ENCODE measurements at regions not wholly inside any gene's neighbourhood (a gene's known extent, or its start where the extent isn't known, plus 50 kb on each side); places are given as distances from the start of the nearest gene placed in this dataset.

DNA sequence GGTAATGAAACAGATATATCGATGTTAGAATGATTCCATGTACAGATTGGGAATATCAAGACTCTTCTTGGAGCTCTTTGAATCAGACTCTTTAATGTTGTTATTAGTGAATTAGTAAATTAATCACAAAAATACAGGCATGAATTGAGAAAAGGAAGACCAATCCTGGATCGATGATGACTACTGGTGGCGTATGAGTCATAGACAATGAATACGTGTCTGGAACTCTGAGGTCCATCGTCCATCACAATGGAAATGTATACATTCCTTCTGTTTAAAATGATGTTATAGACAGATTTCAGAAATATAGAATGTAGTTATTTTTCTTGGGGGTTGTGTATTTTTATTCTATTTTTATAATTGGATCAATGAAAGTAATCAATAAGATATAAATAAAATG lies 80.2 kb upstream of the RTL1 start:
- H3K27ac ChIP-seq (ENCODE audit: low read depth): no peak overlapping the region
- no peaks in the 10 kb centered on the region for H3K4me1 Mint-ChIP-seq
- no peaks in the 10 kb centered on the region; the same call in 1 of the 2 replicates for H4K20me1 ChIP-seq (replicated peaks; ENCODE audit: insufficient read depth)
- H3K9me2 ChIP-seq (ENCODE audit: insufficient read depth): no peaks in the 10 kb centered on the region
- no peaks in the 10 kb centered on the region for H3K27me3 ChIP-seq (ENCODE audit: insufficient read depth)
- no peak overlapping the region for H3K27ac Mint-ChIP-seq
- H3K4me3 Mint-ChIP-seq: no peak overlapping the region
- H3K27me3 Mint-ChIP-seq (ENCODE audit: insufficient read depth, low read depth, poor library complexity): no peaks in the 10 kb centered on the region
- no peaks in the 10 kb centered on the region for H3F3A ChIP-seq (replicated peaks; ENCODE audit: low read depth)
- no peaks in the 10 kb centered on the region for H3K9me3 Mint-ChIP-seq
- no peaks in the 10 kb centered on the region for H3K36me3 ChIP-seq (ENCODE audit: insufficient read depth)
- DNase-seq (ENCODE audit: low spot score) (no peak), ATAC-seq (no peak)
- H3K4me3 ChIP-seq: no peak overlapping the region
- no peaks in the 10 kb centered on the region for H3K79me2 ChIP-seq (replicated peaks; ENCODE audit: insufficient read depth)
- no peaks in the 10 kb centered on the region for H3K4me1 ChIP-seq (ENCODE audit: insufficient read depth)
- TF ChIP-seq, protein P1, sequence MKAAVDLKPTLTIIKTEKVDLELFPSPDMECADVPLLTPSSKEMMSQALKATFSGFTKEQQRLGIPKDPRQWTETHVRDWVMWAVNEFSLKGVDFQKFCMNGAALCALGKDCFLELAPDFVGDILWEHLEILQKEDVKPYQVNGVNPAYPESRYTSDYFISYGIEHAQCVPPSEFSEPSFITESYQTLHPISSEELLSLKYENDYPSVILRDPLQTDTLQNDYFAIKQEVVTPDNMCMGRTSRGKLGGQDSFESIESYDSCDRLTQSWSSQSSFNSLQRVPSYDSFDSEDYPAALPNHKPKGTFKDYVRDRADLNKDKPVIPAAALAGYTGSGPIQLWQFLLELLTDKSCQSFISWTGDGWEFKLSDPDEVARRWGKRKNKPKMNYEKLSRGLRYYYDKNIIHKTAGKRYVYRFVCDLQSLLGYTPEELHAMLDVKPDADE (IDR thresholded peaks at IDR 0.05): no peak
- TF ChIP-seq, protein P2, sequence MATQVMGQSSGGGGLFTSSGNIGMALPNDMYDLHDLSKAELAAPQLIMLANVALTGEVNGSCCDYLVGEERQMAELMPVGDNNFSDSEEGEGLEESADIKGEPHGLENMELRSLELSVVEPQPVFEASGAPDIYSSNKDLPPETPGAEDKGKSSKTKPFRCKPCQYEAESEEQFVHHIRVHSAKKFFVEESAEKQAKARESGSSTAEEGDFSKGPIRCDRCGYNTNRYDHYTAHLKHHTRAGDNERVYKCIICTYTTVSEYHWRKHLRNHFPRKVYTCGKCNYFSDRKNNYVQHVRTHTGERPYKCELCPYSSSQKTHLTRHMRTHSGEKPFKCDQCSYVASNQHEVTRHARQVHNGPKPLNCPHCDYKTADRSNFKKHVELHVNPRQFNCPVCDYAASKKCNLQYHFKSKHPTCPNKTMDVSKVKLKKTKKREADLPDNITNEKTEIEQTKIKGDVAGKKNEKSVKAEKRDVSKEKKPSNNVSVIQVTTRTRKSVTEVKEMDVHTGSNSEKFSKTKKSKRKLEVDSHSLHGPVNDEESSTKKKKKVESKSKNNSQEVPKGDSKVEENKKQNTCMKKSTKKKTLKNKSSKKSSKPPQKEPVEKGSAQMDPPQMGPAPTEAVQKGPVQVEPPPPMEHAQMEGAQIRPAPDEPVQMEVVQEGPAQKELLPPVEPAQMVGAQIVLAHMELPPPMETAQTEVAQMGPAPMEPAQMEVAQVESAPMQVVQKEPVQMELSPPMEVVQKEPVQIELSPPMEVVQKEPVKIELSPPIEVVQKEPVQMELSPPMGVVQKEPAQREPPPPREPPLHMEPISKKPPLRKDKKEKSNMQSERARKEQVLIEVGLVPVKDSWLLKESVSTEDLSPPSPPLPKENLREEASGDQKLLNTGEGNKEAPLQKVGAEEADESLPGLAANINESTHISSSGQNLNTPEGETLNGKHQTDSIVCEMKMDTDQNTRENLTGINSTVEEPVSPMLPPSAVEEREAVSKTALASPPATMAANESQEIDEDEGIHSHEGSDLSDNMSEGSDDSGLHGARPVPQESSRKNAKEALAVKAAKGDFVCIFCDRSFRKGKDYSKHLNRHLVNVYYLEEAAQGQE (IDR thresholded peaks at IDR 0.05; ENCODE audit: unreplicated experiment): no peak
- TF ChIP-seq, protein P3, sequence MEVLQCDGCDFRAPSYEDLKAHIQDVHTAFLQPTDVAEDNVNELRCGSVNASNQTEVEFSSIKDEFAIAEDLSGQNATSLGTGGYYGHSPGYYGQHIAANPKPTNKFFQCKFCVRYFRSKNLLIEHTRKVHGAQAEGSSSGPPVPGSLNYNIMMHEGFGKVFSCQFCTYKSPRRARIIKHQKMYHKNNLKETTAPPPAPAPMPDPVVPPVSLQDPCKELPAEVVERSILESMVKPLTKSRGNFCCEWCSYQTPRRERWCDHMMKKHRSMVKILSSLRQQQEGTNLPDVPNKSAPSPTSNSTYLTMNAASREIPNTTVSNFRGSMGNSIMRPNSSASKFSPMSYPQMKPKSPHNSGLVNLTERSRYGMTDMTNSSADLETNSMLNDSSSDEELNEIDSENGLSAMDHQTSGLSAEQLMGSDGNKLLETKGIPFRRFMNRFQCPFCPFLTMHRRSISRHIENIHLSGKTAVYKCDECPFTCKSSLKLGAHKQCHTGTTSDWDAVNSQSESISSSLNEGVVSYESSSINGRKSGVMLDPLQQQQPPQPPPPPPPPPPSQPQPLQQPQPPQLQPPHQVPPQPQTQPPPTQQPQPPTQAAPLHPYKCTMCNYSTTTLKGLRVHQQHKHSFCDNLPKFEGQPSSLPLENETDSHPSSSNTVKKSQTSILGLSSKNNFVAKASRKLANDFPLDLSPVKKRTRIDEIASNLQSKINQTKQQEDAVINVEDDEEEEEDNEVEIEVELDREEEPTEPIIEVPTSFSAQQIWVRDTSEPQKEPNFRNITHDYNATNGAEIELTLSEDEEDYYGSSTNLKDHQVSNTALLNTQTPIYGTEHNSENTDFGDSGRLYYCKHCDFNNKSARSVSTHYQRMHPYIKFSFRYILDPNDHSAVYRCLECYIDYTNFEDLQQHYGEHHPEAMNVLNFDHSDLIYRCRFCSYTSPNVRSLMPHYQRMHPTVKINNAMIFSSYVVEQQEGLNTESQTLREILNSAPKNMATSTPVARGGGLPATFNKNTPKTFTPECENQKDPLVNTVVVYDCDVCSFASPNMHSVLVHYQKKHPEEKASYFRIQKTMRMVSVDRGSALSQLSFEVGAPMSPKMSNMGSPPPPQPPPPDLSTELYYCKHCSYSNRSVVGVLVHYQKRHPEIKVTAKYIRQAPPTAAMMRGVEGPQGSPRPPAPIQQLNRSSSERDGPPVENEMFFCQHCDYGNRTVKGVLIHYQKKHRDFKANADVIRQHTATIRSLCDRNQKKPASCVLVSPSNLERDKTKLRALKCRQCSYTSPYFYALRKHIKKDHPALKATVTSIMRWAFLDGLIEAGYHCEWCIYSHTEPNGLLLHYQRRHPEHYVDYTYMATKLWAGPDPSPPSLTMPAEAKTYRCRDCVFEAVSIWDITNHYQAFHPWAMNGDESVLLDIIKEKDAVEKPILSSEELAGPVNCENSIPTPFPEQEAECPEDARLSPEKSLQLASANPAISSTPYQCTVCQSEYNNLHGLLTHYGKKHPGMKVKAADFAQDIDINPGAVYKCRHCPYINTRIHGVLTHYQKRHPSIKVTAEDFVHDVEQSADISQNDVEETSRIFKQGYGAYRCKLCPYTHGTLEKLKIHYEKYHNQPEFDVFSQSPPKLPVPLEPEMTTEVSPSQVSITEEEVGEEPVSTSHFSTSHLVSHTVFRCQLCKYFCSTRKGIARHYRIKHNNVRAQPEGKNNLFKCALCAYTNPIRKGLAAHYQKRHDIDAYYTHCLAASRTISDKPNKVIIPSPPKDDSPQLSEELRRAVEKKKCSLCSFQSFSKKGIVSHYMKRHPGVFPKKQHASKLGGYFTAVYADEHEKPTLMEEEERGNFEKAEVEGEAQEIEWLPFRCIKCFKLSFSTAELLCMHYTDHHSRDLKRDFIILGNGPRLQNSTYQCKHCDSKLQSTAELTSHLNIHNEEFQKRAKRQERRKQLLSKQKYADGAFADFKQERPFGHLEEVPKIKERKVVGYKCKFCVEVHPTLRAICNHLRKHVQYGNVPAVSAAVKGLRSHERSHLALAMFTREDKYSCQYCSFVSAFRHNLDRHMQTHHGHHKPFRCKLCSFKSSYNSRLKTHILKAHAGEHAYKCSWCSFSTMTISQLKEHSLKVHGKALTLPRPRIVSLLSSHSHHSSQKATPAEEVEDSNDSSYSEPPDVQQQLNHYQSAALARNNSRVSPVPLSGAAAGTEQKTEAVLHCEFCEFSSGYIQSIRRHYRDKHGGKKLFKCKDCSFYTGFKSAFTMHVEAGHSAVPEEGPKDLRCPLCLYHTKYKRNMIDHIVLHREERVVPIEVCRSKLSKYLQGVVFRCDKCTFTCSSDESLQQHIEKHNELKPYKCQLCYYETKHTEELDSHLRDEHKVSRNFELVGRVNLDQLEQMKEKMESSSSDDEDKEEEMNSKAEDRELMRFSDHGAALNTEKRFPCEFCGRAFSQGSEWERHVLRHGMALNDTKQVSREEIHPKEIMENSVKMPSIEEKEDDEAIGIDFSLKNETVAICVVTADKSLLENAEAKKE (CRISPR knock-in tag; IDR thresholded peaks at IDR 0.05): no peak
- no peaks in the 10 kb centered on the region for H3K36me3 Mint-ChIP-seq (ENCODE audit: low read depth)
- no peak overlapping the region for H3K4me2 ChIP-seq
- H2AFZ ChIP-seq: no peak overlapping the region
